Endothelial cell (in vitro differentiated cells): ENCODE measurements at regions not wholly inside any gene's neighbourhood (a gene's known extent, or its start where the extent isn't known, plus 50 kb on each side); places are given as distances from the start of the nearest gene placed in this dataset.

Source experiments
- DNase-seq: peaks from one replicate; pipeline ENCODE4 v3.0.0; 2021; ENCODE audit warnings: low spot score
- H3K27ac Mint-ChIP-seq: one replicate; pipeline ENCODE4 v1.8.0; 2021; ENCODE audit warnings: mixed read lengths, inconsistent platforms; ENCODE audit not compliant: unreplicated experiment
- H3K27me3 Mint-ChIP-seq: one replicate; pipeline ENCODE4 v1.8.0; 2021; ENCODE audit warnings: mild to moderate bottlenecking, moderate library complexity, mixed read lengths, inconsistent platforms; ENCODE audit not compliant: unreplicated experiment
- H3K36me3 Mint-ChIP-seq: one replicate; pipeline ENCODE4 v1.8.0; 2021; ENCODE audit warnings: mild to moderate bottlenecking, low read depth, mixed read lengths, inconsistent platforms; ENCODE audit not compliant: unreplicated experiment
- H3K4me1 Mint-ChIP-seq: one replicate; pipeline ENCODE4 v1.8.0; 2021; ENCODE audit warnings: mild to moderate bottlenecking, mixed read lengths, inconsistent platforms; ENCODE audit not compliant: unreplicated experiment
- H3K4me3 Mint-ChIP-seq: one replicate; pipeline ENCODE4 v1.8.0; 2021; ENCODE audit warnings: mild to moderate bottlenecking, mixed read lengths, inconsistent platforms; ENCODE audit not compliant: unreplicated experiment
- H3K9me3 Mint-ChIP-seq: one replicate; pipeline ENCODE4 v1.8.0; 2021; ENCODE audit warnings: mixed read lengths, inconsistent platforms; ENCODE audit not compliant: unreplicated experiment
- TF ChIP-seq, protein P1 (sequence below): fragments of 200-600 bp; sonication (generic); IDR thresholded peaks from one replicate; pipeline ENCODE4 v1.5.0; 2021; ENCODE audit warnings: antibody characterized with exemption; ENCODE audit not compliant: unreplicated experiment

DNA sequence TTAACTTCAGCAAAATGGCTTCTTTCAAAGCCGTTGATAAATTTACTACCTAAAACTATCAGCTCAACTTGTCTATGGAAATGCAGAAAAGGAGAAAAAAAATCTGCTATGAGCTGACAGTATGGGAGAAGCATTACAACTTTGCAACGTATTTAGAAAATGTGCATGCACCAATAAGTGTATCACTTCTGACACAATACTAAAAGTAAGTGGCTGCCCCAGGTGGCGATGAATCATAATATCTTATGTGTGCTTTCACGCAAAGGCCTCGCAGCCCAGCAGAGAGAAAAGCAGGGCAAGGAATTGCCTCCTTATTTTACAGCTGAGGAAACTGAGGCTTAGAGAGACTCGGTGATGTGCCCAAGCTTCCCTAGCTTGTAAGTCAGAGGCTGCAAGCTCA, 101.8 kb downstream of the SALL1 start:
- no peak for DNase-seq
- peaks cover 3% of the 10 kb centered on the region for H3K27me3 Mint-ChIP-seq
- H3K9me3 Mint-ChIP-seq, result no peaks in the 10 kb centered on the region
- no peaks in the 10 kb centered on the region for H3K4me1 Mint-ChIP-seq
- no peak overlapping the region for H3K4me3 Mint-ChIP-seq
- TF ChIP-seq, protein P1, sequence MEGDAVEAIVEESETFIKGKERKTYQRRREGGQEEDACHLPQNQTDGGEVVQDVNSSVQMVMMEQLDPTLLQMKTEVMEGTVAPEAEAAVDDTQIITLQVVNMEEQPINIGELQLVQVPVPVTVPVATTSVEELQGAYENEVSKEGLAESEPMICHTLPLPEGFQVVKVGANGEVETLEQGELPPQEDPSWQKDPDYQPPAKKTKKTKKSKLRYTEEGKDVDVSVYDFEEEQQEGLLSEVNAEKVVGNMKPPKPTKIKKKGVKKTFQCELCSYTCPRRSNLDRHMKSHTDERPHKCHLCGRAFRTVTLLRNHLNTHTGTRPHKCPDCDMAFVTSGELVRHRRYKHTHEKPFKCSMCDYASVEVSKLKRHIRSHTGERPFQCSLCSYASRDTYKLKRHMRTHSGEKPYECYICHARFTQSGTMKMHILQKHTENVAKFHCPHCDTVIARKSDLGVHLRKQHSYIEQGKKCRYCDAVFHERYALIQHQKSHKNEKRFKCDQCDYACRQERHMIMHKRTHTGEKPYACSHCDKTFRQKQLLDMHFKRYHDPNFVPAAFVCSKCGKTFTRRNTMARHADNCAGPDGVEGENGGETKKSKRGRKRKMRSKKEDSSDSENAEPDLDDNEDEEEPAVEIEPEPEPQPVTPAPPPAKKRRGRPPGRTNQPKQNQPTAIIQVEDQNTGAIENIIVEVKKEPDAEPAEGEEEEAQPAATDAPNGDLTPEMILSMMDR, result no peak
- H3K27ac Mint-ChIP-seq, result no peak overlapping the region
- H3K36me3 Mint-ChIP-seq, result no peaks in the 10 kb centered on the region

DNA sequence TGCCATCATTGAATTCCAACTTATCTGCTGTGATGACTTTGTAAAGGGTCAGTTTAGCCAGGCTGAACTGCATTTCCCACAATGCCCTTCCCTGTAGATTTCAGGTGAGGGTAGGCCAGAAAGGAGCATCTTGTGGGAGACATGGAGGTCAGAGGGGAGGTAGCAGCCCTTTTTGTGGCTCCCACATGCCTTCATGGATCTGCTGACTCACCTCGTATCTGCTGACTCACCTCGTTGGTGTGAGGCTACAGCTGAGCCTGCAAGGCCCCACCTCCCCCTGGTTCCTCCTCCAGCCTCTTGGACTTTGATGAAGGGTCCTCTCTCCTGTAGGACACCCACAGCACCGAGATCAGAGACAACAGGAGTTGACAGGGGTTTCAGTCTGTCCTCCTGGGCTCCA, 102.5 kb downstream of the SALL1 start:
- Mint-ChIP-seq H3K36me3 (no peaks in the 10 kb centered on the region), H3K4me3 (no peak overlapping the region), H3K9me3 (no peaks in the 10 kb centered on the region), H3K4me1 (no peaks in the 10 kb centered on the region), H3K27me3 (peaks cover 3% of the 10 kb centered on the region), H3K27ac (no peak overlapping the region)
- TF ChIP-seq, protein P1, result no peak
- no peak for DNase-seq

DNA sequence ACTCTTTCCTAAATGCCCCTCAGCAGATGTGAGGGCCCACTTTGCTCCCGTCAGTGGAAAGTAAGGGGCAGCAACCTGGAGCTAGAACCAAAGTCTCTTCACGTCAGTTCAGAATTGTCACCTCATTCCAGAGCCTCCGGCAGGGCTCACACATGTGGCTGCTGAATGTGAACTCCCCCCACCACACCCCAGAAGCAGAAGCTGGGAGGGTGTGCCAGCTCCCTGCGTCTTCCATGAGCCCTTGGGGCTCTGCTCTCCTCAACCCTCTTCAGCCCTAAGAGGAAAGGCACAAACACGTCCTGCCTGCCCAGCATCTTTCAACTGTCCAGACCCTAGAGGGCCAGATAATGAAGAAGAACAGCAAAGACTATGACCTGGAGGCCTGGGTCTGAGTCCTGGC, 105.3 kb downstream of the SALL1 start:
- Mint-ChIP-seq H3K27ac (no peak overlapping the region), H3K4me1 (no peaks in the 10 kb centered on the region)

DNA sequence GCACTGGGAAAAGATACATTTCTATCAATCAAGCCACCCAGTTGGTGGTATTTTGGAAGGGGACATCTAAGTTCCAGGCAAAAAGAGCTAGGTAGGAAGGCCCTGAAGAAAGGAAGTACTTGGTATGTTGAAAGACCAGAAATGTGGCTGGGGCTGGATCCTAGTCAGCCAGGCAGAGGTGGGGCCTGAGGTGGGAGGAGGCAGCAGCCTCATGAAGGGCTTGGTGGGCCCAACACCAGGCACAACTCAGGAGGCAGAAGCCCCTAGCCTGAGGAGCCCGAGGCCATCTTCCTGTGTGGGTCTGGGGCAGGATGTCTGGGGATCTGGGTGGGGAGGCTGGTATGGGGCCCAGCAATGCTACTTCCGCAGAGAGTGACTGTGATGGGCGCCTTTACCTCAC, 105.9 kb downstream of the SALL1 start:
- no peak overlapping the region for H3K4me3 Mint-ChIP-seq
- no peak overlapping the region for H3K27ac Mint-ChIP-seq
- no peaks in the 10 kb centered on the region for H3K4me1 Mint-ChIP-seq
- H3K27me3 Mint-ChIP-seq, result peaks cover 3% of the 10 kb centered on the region
- TF ChIP-seq, protein P1, result no peak
- DNase-seq, result no peak
- H3K36me3 Mint-ChIP-seq, result no peaks in the 10 kb centered on the region
- no peaks in the 10 kb centered on the region for H3K9me3 Mint-ChIP-seq

More for the DNA sequence above, 105.3 kb downstream of the SALL1 start:
- no peaks in the 10 kb centered on the region for H3K9me3 Mint-ChIP-seq
- no peaks in the 10 kb centered on the region for H3K36me3 Mint-ChIP-seq
- DNase-seq, result no peak
- peaks cover 3% of the 10 kb centered on the region for H3K27me3 Mint-ChIP-seq
- TF ChIP-seq, protein P1, result no peak
- H3K4me3 Mint-ChIP-seq, result no peak overlapping the region

DNA sequence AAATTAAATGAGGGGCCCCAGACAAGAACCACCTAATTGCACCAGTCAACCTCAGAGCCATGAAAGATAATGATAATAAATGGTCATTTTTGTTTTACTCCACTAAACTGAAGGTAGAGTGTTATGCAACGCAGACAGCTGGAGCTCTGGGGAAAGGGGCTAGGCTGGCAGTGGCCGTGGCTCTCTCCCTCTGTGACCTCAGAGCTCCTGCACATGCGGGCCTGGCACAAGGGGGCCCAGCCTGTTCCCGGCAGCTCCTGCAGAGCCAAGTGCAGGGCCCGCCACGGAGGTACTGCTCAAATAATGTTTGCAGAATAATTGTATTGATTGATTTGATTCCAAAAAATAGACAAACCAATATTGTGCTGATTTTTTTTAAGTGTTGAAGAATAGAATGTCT, 109.5 kb downstream of the SALL1 start:
- Mint-ChIP-seq H3K9me3 (no peaks in the 10 kb centered on the region), H3K27ac (no peak overlapping the region)

More for the DNA sequence above, 109.5 kb downstream of the SALL1 start:
- no peaks in the 10 kb centered on the region for H3K4me1 Mint-ChIP-seq
- TF ChIP-seq, protein P1, result no peak
- no peak for DNase-seq
- no peak overlapping the region for H3K4me3 Mint-ChIP-seq
- H3K36me3 Mint-ChIP-seq, result no peaks in the 10 kb centered on the region
- peaks cover 3% of the 10 kb centered on the region for H3K27me3 Mint-ChIP-seq
